ENCODE measurements at regions not wholly inside any gene's neighbourhood (a gene's known extent, or its start where the extent isn't known, plus 50 kb on each side); places are given as distances from the start of the nearest gene placed in this dataset.

- H3K4me3 ChIP-seq, result no peak overlapping the region
- H3K27ac ChIP-seq, result no peak overlapping the region
Observed at GRCh38 chr3:69650066-69650419, 89.2 kb upstream of the MITF start.

GRCh38 chr3:69649120-69650065 is 89.9 kb upstream of the MITF start:
- TF ChIP-seq POLR2AphosphoS5 (IDR thresholded peaks at IDR 0.05; ENCODE audit: borderline replicate concordance, low read depth, low read length) (no peak), EZH2 (IDR thresholded peaks at IDR 0.05) (no peak), FOXP2 (optimal IDR thresholded peaks at IDR 0.05; ENCODE audit: control extremely low read depth, extremely low read length, insufficient read depth) (no peak)
- no peak for DNase-seq (ENCODE audit: low read depth, low spot score)
- Histone ChIP-seq H3K4me3 (no peak overlapping the region), H3K9ac (ENCODE audit: insufficient read length) (no peak overlapping the region), H3K9me3 (ENCODE audit: low read depth, low read length) (no peaks in the 10 kb centered on the region), H3K36me3 (ENCODE audit: insufficient read depth, low read length) (no peaks in the 10 kb centered on the region), H3K27ac (no peak overlapping the region)

More at GRCh38 chr3:69650066-69650419, 89.2 kb upstream of the MITF start:
- Histone ChIP-seq H3K36me3 (ENCODE audit: insufficient read depth, low read length) (no peaks in the 10 kb centered on the region), H3K9ac (ENCODE audit: insufficient read length) (no peak overlapping the region), H3K9me3 (ENCODE audit: low read depth, low read length) (no peaks in the 10 kb centered on the region)
- TF ChIP-seq POLR2AphosphoS5 (IDR thresholded peaks at IDR 0.05; ENCODE audit: borderline replicate concordance, low read depth, low read length) (no peak), FOXP2 (optimal IDR thresholded peaks at IDR 0.05; ENCODE audit: control extremely low read depth, extremely low read length, insufficient read depth) (no peak), EZH2 (IDR thresholded peaks at IDR 0.05) (no peak)
- no peak for DNase-seq (ENCODE audit: low read depth, low spot score)

- no peaks in the 10 kb centered on the region for H3K36me3 ChIP-seq (ENCODE audit: insufficient read depth, low read length)
- DNase-seq (ENCODE audit: low read depth, low spot score), result no peak
- H3K9ac ChIP-seq (ENCODE audit: insufficient read length), result no peak overlapping the region
- H3K9me3 ChIP-seq (ENCODE audit: low read depth, low read length), result no peaks in the 10 kb centered on the region
- H3K4me3 ChIP-seq, result no peak overlapping the region
- H3K27ac ChIP-seq, result no peak overlapping the region
- TF ChIP-seq POLR2AphosphoS5 (IDR thresholded peaks at IDR 0.05; ENCODE audit: borderline replicate concordance, low read depth, low read length) (no peak), EZH2 (IDR thresholded peaks at IDR 0.05) (no peak), FOXP2 (optimal IDR thresholded peaks at IDR 0.05; ENCODE audit: control extremely low read depth, extremely low read length, insufficient read depth) (no peak)
Observed at GRCh38 chr3:69648126-69648525, 91.1 kb upstream of the MITF start.

GRCh38 chr3:69647511-69648110 is 91.7 kb upstream of the MITF start:
- DNase-seq (ENCODE audit: low read depth, low spot score), result no peak
- Histone ChIP-seq H3K9ac (ENCODE audit: insufficient read length) (no peak overlapping the region), H3K36me3 (ENCODE audit: insufficient read depth, low read length) (no peaks in the 10 kb centered on the region), H3K27ac (no peak overlapping the region), H3K9me3 (ENCODE audit: low read depth, low read length) (no peaks in the 10 kb centered on the region), H3K4me3 (no peak overlapping the region)
- TF ChIP-seq EZH2 (IDR thresholded peaks at IDR 0.05), result no peak
- TF ChIP-seq FOXP2 (optimal IDR thresholded peaks at IDR 0.05; ENCODE audit: control extremely low read depth, extremely low read length, insufficient read depth), result no peak
- no peak for TF ChIP-seq POLR2AphosphoS5 (IDR thresholded peaks at IDR 0.05; ENCODE audit: borderline replicate concordance, low read depth, low read length)

- Histone ChIP-seq H3K27ac (no peak overlapping the region), H3K9ac (ENCODE audit: insufficient read length) (no peak overlapping the region), H3K36me3 (ENCODE audit: insufficient read depth, low read length) (no peaks in the 10 kb centered on the region), H3K9me3 (ENCODE audit: low read depth, low read length) (no peaks in the 10 kb centered on the region), H3K4me3 (no peak overlapping the region)
- no peak for DNase-seq (ENCODE audit: low read depth, low spot score)
- TF ChIP-seq FOXP2 (optimal IDR thresholded peaks at IDR 0.05; ENCODE audit: control extremely low read depth, extremely low read length, insufficient read depth), result no peak
- TF ChIP-seq POLR2AphosphoS5 (IDR thresholded peaks at IDR 0.05; ENCODE audit: borderline replicate concordance, low read depth, low read length), result no peak
- no peak for TF ChIP-seq EZH2 (IDR thresholded peaks at IDR 0.05)
Observed at GRCh38 chr3:69647081-69647480, 92.2 kb upstream of the MITF start.

GRCh38 chr3:69646287-69647067 is 92.8 kb upstream of the MITF start:
- no peak overlapping the region for H3K9ac ChIP-seq (ENCODE audit: insufficient read length)
- DNase-seq (ENCODE audit: low read depth, low spot score), result no peak
- TF ChIP-seq FOXP2 (optimal IDR thresholded peaks at IDR 0.05; ENCODE audit: control extremely low read depth, extremely low read length, insufficient read depth) (no peak), POLR2AphosphoS5 (IDR thresholded peaks at IDR 0.05; ENCODE audit: borderline replicate concordance, low read depth, low read length) (no peak), EZH2 (IDR thresholded peaks at IDR 0.05) (no peak)
- H3K36me3 ChIP-seq (ENCODE audit: insufficient read depth, low read length), result no peaks in the 10 kb centered on the region
- no peaks in the 10 kb centered on the region for H3K9me3 ChIP-seq (ENCODE audit: low read depth, low read length)
- H3K27ac ChIP-seq, result no peak overlapping the region
- H3K4me3 ChIP-seq, result no peak overlapping the region

- H3K9me3 ChIP-seq (ENCODE audit: low read depth, low read length), result no peaks in the 10 kb centered on the region
- no peak overlapping the region for H3K9ac ChIP-seq (ENCODE audit: insufficient read length)
- no peak for DNase-seq (ENCODE audit: low read depth, low spot score)
- TF ChIP-seq EZH2 (IDR thresholded peaks at IDR 0.05) (no peak), POLR2AphosphoS5 (IDR thresholded peaks at IDR 0.05; ENCODE audit: borderline replicate concordance, low read depth, low read length) (no peak), FOXP2 (optimal IDR thresholded peaks at IDR 0.05; ENCODE audit: control extremely low read depth, extremely low read length, insufficient read depth) (no peak)
- H3K36me3 ChIP-seq (ENCODE audit: insufficient read depth, low read length), result no peaks in the 10 kb centered on the region
- H3K27ac ChIP-seq, result no peak overlapping the region
- no peak overlapping the region for H3K4me3 ChIP-seq
Observed at GRCh38 chr3:69642606-69643005, 96.7 kb upstream of the MITF start.

- no peak for DNase-seq (ENCODE audit: low read depth, low spot score)
- H3K4me3 ChIP-seq, result no peak overlapping the region
- H3K9me3 ChIP-seq (ENCODE audit: low read depth, low read length), result no peaks in the 10 kb centered on the region
- H3K27ac ChIP-seq, result no peak overlapping the region
- no peak for TF ChIP-seq EZH2 (IDR thresholded peaks at IDR 0.05)
- TF ChIP-seq POLR2AphosphoS5 (IDR thresholded peaks at IDR 0.05; ENCODE audit: borderline replicate concordance, low read depth, low read length), result no peak
- TF ChIP-seq FOXP2 (optimal IDR thresholded peaks at IDR 0.05; ENCODE audit: control extremely low read depth, extremely low read length, insufficient read depth), result no peak
- H3K9ac ChIP-seq (ENCODE audit: insufficient read length), result no peak overlapping the region
- no peaks in the 10 kb centered on the region for H3K36me3 ChIP-seq (ENCODE audit: insufficient read depth, low read length)
Observed at GRCh38 chr3:69639851-69640250, 99.4 kb upstream of the MITF start.

Data from SK-N-MC (cell line).